NCI-H1417 treated with DMSO at 0.1 percent for 48 hours (cell line): ENCODE measurements at regions not wholly inside any gene's neighbourhood (a gene's known extent, or its start where the extent isn't known, plus 50 kb on each side); places are given as distances from the start of the nearest gene placed in this dataset.

Experiments used
- DNase-seq: peaks from one replicate; lab custom pipeline; 2025; lab: John Stamatoyannopoulos, UW

DNA sequence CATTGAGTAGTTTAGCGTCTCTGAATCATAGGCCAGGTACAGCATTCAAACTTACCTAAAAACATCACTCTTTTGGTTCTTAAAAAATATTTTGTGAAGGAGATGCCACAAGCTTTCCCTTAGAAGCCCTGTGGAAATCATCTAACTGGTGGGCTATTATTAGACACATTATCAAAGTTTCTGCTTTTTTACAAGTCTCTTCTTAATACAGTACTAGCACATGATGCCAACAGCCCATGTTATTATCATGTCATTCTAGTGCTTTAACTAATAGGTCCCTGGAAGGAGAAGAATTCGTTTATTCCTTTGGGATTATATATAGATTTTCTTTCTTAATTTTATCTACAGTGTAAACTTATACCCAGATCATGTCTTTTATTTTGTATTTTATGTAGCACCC is 146.0 kb upstream of the PTPRK start:
- DNase-seq, result no peak

DNA sequence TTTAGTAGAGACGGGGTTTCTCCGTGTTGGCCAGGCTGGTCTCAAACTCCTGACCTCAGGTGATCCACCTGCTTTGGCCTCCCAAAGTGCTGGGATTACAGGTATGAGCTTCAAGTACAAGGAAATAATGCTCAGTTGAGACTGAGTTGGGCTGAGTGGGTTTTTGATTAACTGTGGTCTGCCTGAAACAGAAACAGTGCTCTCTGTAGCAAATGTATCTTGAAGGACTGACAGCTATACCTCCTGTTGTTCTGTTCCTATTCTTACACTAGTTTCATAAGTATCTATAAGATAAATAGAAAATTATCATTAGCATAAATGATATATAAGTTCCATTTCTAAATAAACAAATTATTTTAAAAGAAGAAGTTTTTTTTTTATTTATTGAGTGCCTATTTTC is 142.8 kb upstream of the PTPRK start:
- no peak for DNase-seq

DNA sequence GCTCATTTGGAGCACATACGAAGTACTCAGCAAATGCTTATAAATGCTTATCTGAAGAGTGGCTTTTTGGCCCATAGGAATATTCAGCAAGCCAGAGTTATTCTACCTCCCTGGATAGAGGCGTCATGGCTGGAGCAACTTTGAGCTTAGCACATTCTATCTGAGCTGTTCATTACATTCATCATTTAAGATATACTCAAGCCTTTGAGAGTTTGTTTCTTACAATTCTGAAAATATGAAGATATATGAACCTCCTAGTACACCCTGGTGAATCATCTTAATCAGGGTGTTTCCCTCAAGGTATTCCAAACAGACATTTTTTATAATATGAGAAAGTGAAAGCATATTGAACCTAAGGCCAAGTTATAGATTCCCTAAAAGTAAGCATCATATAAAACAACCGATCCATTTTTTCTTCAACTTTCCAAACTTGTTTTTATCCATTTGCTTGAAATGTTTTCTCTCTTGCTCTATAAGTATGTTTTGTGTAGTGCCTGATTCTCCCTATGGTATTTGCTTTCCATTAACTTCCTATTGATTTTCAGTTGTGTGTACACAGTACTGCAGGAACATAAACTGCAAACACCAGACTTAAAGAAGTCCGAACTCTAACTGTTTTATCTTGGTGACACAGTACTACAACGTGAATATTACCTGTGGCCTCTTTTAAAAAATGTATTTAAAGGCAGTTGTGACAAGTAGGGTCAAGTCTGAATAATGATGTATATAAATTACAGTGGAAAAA is 139.7 kb upstream of the PTPRK start:
- DNase-seq, result no peak

DNA sequence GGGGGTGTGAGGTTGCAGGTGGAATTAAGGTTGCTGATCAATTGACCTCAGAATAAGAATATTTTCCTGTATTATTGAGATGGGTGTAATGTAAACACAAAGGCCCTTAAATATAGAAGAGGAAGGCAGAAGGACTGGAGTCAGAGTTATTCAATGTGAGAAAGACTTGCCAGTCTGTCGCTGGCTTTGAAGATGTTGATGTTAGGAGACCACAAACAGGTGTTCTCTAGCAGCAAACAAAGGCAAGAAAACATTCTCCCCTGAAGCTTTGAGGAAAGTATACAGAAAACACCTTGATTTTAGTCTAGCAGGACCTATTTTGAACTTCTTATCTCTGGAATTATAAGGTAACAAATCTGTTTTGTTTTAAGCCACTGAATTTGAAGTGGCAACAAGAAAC is 138.9 kb upstream of the PTPRK start:
- DNase-seq, result no peak

DNA sequence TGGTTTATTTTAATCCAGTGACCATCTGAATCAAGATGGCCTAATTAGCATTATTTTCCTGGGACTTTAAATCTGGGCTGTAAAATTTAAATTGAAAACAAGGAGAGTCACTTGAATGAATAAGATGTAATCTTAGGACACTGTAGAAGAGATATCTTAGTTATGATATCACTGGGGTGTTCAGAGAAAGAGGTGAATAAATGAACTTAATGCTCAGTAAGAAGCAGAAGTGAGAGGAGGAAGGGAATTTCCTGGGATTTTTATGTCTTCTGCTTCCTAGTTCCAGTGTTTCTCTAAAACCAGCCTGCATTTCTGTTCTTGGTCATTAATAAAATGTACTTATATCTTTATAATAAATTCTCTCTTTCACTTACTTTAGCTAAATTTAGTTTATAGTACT is 136.8 kb upstream of the PTPRK start:
- DNase-seq, result no peak

DNA sequence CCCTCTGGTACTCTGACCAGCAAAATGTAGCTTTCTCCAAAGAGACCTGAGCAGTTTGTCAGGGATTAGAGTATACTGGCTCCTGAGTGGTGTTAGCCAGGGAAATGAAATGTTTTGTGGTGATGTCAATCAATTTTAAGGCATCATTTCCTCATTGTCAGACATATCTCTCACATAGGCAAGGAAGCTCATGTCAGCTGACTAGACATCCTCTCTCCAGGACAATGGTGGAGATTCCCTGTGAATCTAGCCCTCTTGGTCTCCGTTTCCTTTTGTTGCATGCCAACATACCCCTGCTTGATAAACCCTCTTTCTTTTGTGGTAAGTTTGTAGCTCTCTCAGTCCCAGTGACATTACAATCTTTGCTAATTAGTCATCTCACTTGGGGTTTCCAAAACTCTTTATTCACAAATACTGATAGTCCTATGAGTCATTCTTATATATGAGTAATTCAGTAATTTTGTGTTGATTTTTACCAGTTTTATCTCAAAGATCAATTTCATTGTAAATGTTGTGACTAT is 135.6 kb upstream of the PTPRK start:
- no peak for DNase-seq

DNA sequence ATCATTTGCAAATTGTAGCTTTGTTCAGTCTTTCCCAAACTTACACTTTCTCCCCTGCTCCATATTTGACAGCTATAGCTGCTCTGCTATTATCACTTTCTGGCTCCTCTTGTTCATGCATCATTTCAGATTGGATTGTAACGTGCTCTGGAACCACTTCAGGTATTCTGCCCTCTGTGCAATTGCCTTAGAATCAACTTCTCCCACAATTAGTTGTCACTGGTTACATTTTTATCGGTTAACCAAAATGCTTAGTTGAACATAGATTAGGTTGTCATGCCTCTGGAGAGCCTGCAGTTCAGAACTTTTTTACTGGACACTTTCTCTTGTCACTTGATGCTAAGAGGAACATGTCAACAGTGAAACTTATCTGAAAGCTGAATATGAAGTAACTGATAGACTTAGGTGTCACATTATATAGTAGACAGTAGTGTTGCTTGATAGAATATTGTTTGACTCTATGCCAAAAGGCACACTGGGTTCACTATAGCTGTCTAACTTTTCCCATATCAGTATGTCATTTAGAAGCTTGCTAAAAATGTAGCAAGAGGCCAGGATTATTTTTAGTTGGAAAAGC is 127.7 kb upstream of the PTPRK start:
- no peak for DNase-seq

DNA sequence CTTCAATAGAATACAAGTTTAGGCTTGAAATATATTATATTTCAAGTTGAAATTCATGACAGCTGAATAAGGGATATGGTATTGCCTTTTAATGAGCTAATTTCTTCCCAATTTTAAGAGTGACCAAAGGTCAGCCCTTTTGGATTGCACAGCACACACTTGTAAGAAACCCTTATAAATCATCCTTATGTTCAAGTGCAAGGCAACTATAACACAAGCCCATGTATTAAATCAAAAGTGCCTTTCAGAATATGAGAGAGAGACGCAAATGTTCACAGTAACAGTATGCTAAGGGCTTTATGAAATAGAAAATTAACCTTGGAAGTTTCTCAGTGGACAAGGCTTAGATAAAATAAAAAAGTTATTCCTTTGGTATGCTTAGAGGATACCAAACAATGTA is 121.7 kb upstream of the PTPRK start:
- no peak for DNase-seq

DNA sequence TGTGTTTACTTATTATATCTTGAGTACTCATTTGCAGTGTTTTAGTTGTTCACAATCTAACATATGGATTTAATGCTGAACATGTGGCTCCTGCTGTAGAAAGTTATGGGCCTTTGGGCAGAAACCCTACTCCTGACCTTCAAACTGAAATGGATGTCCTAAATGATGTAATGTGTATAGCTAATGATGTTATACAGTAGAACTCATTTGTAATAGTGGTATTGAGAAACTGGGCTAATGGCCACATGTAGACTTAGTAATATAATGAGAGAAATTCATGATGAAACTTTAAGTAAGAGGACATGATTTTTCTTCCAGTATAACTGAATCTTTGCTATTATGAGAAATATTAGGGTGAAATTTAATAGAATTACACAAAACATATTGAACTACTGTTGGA is 121.3 kb upstream of the PTPRK start:
- no peak for DNase-seq

DNA sequence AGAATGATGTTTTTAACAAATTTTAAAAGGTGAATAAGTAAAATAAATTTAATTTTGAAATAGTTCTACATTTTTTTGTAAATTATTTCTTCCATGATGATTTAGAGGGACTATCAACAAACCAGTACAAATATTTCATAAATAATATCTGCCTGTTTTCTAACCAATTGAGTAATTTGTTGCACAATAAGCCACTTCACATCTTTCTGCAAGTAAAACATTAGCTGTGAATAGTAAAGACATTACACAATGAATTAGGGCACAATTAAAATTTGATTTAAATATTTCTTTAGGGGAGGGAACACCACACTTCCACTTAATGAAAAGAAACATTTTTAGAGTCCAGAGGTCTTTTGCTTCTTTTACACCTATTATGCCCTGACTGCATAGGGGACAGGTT is 118.4 kb upstream of the PTPRK start:
- DNase-seq, result no peak

DNA sequence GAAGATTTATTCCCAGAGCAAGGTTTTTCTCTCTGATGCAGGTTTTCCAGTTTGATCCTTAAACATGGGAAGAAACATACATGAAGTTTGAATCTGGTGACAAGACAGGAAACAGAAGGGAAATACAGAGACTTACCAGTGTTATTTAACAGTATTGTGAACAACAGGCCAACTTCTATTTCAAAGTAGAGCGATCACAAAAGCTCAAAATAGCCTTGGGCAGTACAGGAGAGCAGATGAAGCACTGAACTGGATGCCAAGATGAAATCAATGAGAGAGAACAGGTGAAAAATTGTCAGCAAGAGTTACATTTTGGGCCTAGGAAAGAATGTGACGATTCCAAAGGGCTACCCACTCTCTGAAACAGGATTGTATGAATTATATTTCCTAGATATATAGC is 114.8 kb upstream of the PTPRK start:
- no peak for DNase-seq

DNA sequence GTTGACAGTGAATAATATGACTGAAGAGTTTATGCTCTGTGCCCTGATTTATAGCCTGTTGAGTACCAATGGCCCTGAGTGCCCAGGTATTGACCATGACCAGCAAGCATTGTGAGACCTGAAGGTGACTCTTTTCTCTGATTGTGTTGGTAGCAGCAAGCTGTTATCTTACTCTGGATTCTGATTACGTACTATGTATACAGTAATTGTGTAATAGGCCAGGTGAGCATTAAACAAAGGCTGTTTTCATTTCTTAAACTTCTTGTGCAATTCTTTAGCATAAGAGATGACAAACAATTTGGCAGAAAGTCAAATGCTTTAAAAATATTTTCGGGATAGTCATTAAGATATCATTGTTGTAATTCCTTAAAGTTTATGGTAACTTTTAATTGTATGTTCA is 111.7 kb upstream of the PTPRK start:
- no peak for DNase-seq

DNA sequence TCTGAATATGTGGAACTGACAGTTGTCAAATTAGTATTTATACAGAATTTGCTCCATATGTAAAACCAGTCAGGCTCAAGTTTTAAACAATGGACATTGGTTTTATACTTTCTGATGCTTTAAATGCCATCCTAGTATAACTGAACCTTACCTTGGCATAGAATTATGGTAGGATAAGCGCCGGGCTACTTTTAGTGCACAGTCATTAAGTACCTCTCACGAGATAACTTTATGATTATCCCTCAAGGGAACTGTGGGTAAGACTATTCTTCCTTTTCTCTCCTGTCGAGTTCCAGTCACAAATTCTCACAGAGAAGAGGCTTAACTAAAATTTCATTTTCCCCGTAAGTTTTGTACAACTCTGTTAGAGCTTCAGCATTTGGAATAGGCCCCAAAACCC is 110.6 kb upstream of the PTPRK start:
- no peak for DNase-seq

DNA sequence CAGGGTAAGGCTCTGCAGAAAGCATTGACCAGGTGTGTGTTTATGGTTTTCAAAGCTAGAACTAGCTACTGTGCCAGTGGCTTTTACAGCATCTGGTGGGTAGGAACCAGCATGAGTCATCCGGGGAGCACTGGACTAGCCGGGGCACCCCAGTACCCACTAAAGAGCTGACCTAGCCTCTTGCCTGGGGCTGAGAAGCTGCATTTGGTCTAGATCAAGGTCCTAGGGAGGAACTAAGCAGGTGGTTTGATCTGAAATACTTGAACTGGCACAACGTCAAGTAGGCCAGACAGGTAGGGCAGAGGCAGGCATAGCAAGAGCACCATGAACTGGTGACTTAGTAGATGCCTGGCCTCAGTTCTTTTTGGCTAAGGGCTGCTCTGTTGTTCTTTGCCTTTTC is 109.8 kb upstream of the PTPRK start:
- DNase-seq, result no peak

DNA sequence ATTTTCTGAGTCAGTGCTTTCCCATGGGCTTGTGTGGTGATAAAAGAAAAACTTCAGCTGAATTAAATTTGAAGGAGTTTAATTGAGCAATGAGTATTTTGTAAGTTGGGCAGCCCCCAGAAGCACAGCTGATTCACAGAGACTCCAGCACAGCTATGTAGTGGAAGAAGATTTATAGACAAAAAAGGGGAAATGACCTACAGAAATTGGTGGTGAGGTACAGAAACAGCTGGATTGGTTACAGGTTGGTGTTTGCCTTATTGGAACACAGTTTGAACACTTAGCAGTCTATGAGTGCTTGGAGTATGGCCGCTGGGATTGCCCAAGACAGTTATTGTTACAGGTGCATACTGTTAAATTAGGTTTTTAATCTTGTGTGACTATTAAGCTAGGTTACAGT is 96.9 kb upstream of the PTPRK start:
- no peak for DNase-seq

DNA sequence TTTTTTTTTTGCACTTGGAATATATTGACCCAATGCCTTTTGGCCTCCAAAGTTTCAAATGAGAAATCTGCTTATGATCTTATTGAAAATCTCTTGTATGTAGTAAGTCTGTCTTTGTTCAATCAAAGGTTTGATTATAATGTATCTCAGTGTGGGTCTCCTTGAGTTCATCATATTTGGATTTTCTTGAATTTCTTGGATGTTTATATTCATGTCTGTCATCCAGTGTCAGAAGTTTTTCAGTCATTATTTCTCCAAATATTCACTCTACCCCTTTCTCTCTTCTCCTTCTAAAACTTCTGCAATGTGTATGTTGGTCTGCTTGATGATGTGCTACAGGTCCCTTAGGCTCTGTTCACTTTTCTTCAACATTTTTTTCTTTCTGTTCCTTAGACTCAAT is 95.9 kb upstream of the PTPRK start:
- DNase-seq, result no peak

DNA sequence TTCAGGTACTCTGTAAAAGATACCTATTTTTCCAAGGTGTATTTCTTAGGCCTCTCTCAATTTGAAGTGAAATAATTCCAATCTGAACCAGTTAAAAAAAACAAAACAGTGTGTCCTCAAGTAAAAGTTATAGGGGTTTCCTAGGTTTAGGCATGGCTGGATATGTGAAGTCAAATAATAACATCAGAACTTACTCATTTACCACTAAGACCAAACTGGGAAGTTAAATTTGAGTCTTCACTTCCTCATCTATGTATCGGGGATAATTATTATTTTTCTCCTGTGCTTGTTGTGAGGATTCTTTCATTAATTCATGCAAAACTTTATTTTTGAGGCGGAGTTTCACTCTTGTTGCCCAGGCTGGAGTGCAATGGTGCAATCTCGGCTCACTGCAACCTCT is 86.2 kb upstream of the PTPRK start:
- DNase-seq, result no peak

DNA sequence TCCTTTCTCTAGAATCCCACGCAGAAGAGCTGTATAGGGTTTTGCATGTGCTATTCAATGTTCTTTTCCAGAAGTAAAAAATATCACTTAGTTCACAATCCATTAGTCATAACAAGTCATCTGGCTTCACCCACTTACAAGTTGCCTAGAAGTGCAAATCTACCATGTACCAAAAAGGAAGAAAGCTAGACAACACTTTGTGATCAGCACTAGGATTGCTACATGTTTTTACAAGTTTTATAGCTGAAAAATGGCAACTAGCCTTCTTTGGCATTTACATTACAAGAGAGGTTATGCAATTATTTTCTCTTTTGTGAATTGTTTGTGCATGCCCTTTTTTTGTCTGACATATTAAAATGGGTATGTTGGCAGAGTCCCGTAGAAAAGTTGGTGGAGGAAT is 85.6 kb upstream of the PTPRK start:
- DNase-seq, result no peak

DNA sequence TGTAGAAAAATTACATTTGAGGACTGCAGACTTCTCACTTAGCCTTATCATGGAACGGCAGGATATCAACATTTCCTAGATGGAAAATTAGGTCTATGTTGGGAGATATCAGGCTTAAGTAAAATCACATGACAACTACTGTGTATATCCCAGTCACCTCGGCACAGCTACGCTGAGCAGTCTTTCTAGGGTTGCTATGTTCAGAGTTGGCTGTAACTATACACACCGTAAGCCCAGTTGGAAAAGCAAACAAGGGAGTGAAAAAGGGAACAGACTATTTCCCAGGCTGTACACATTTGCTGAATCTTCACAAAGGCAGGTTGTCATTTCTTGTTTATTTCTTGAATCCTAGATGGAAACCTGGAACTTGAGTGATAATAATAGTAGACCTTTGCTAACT is 80.7 kb upstream of the PTPRK start:
- no peak for DNase-seq

DNA sequence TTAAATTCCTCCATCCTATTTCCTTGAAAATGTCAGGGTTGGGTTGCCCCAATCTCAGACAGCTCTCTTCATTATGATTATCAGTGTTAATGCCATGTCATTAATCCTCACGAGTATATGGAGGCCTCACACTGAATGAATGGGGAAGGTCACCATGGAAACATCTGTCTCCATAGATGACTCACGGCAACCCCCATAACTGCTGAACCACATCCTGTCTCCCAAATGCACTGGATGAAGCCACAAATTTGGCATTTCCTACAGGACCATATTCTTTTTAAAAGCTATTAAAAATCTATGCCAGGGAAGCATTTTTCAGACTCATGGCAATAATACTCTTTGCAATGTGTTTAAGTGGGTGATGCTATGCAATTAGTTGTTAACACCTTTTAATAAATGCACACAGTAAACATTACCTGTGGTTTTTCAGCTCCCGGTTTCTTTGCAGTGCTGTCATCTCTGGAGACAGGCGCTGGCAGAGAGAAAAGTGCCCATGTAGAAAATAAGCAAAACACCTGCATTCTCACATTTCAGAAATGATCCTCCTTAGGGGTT is 80.1 kb upstream of the PTPRK start:
- no peak for DNase-seq

DNA sequence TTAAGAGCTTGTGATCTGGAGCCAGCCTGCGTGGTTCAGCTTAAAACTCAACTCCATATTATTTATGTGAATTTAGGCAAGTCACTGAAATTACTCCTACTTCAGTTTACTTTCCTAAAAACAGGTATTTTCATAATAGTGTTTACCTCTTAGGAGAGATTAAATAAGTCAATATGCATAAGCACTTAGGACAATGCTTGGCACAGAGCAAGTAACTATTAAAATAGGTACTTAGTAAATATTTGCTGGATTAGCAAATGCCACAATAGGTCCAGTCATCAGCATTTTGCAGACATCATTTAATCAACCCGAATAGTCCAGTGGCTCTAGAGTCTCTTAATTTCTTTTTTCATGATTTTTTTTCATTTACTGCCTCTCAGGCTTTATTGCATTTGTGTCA is 78.6 kb upstream of the PTPRK start:
- DNase-seq, result no peak

DNA sequence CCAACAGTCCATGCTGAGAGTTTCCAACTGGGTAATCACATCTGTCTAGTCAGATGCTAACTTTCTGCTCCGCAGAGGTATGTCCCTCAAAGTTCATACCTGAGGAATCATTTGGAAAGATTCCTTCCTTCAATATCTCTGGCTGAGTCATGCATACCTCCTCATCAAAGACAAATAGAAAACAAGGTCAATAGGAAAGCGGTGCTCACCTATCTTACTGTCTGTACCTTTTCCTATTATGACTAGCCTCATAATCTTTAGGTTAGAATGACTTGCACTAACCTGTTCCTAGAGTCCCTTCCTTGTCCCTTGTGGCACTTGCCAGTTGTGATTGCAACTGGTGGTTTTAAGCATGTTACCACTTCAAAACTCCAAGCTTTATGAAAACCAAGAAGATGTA is 78.2 kb upstream of the PTPRK start:
- DNase-seq, result no peak

DNA sequence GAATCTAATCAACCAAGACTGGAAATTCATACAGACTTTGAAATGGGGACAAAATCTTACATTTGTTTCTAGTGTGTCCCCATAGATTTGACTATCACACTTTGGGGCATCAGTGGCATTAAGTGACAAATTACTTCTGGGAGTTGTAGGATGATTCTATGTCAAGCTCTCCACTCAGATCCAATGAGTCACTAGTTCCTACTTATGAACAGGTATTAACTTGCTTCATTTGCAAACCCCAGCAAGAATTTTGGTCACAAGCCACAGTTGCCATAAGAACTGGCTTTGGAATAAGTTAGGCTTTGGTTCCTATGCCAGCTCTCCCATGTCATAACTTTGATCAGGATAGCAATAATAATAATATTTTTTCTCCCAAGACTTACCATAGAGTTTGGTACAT is 77.6 kb upstream of the PTPRK start:
- no peak for DNase-seq

DNA sequence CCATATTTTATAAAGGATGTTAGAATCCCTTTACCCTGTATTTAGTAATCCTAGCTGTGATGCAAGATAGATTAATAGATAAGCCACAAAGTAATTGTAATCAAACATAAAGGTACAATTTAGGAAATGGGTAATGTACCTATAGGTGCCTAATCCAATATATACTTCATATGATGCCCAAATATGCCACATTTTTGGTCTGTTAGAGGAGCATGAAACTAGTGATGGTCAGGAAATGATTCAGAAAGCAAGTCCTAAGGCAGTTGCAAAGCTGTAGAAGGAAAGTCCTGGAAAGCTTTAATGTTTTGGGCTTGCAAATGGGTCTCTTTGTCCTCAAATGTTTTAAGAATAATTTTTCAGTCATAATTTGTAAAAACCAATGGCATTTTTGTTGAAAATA is 76.6 kb upstream of the PTPRK start:
- DNase-seq, result no peak
